SK-N-SH treated with all-trans-retinoic acid at 6 μM for 48 hours (cell line): ENCODE measurements at regions not wholly inside any gene's neighbourhood (a gene's known extent, or its start where the extent isn't known, plus 50 kb on each side); places are given as distances from the start of the nearest gene placed in this dataset.

Source experiments
- PATZ1 ChIP-seq: fragments of 250-450 bp; sonication (Bioruptor Pico); IDR thresholded peaks from 2 replicates; pipeline ENCODE4 v1.8.0; 2020; ENCODE audit warnings: mild to moderate bottlenecking, moderate library complexity, borderline replicate concordance
- PPARA ChIP-seq: fragments of 250-450 bp; sonication (Bioruptor Pico); IDR thresholded peaks from 2 replicates; pipeline ENCODE4 v1.5.0; 2020; ENCODE audit warnings: mild to moderate bottlenecking, borderline replicate concordance

GRCh38 chr1:226470921-226471866 is 63.3 kb upstream of the PARP1 start:
- TF ChIP-seq PATZ1, result no peak
- TF ChIP-seq PPARA, result no peak
